Right lobe of liver (tissue), 4 donors: ENCODE measurements at regions not wholly inside any gene's neighbourhood (a gene's known extent, or its start where the extent isn't known, plus 50 kb on each side); places are given as distances from the start of the nearest gene placed in this dataset.

ENCODE experiments used
- CTCF ChIP-seq, 4 donors: fragments of 200-600 bp in 3 of 4; fragments of 450-650 bp in 1 of 4; IDR thresholded peaks; one replicate each; pipeline versions ENCODE4 v1.5.1 to v1.8.0; 2016 to 2022; ENCODE audit warnings: antibody characterized with exemption in 4 of 4, mild to moderate bottlenecking in 2 of 4
- POLR2A ChIP-seq: fragments of 450-650 bp; IDR thresholded peaks from one replicate; pipeline ENCODE4 v1.6.1; 2017; ENCODE audit warnings: antibody characterized with exemption, mild to moderate bottlenecking
- donor health status: DM: no; HTN: no; CAD: no.
- donor health status: DM: no; HTN: no; CAD: no.
- donor health status: DM: no; HTN: yes; CAD: no.

DNA sequence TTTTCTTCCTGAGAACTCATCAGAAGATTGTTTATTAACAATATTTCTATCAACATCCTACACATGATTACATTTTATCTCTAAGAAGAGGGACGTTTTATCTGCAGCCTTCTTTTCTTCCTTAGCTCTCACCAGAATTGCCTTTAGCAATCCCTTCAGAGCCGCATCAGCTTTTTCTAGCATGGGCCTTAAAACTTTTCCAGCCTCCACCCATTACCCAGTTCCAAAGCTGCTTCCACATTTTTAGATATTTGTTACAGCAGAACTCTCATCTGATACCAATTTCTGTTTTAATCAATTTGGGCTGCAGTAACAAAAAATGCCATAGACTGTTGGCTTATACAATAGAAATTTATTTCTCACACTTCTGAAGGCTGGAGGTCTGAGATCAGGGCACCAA is 281.5 kb downstream of the THBS2 start:
- TF ChIP-seq POLR2A (no peak), CTCF (IDR thresholded peaks at IDR 0.05) (no peak)
